Muscle of leg (tissue), 3 donors: ENCODE measurements at regions not wholly inside any gene's neighbourhood (a gene's known extent, or its start where the extent isn't known, plus 50 kb on each side); places are given as distances from the start of the nearest gene placed in this dataset.

ENCODE experiments used
- DNase-seq: peaks from one replicate; pipeline ENCODE4 v3.0.0; 2013
- H3K27ac ChIP-seq: one replicate; pipeline ENCODE4 v1.5.1; 2013; ENCODE audit warnings: mild to moderate bottlenecking, low read length, control low read depth
- H3K27me3 ChIP-seq: one replicate; pipeline ENCODE4 v1.6.1; 2013; ENCODE audit warnings: low read length; ENCODE audit not compliant: control insufficient read depth, insufficient read depth
- H3K36me3 ChIP-seq: one replicate; pipeline ENCODE4 v1.6.1; 2013; ENCODE audit warnings: low read length; ENCODE audit not compliant: control insufficient read depth, insufficient read depth
- H3K4me1 ChIP-seq: one replicate; pipeline ENCODE4 v1.6.1; 2013; ENCODE audit warnings: low read length; ENCODE audit not compliant: control insufficient read depth, insufficient read depth
- H3K4me3 ChIP-seq: one replicate; pipeline ENCODE4 v1.5.1; 2013; ENCODE audit warnings: low read length, control low read depth
- H3K9me3 ChIP-seq: replicated peaks from 2 replicates; pipeline ENCODE4 v1.6.1; 2013; ENCODE audit warnings: low read depth, low read length; ENCODE audit not compliant: control insufficient read depth
- WGBS: methylation state at CpG from one replicate; pipeline ENCODE4 v1.1.5; 2013; ENCODE audit warnings: missing lambda C conversion rate; ENCODE audit not compliant: insufficient coverage; 5-methylcytosine and 5-hydroxymethylcytosine counted together

GRCh38 chr9:135183069-135183468 lies 95.6 kb downstream of the OLFM1 start:
- no peak for DNase-seq
- Histone ChIP-seq H3K27me3 (peaks cover 50% of the 10 kb centered on the region), H3K27ac (no peak overlapping the region), H3K4me3 (no peak overlapping the region), H3K4me1 (peaks cover 58% of the 10 kb centered on the region), H3K36me3 (no peaks in the 10 kb centered on the region), H3K9me3 (no peaks in the 10 kb centered on the region)
- WGBS = 65% methylated on average over 7 of the region's 7 CpGs

DNA sequence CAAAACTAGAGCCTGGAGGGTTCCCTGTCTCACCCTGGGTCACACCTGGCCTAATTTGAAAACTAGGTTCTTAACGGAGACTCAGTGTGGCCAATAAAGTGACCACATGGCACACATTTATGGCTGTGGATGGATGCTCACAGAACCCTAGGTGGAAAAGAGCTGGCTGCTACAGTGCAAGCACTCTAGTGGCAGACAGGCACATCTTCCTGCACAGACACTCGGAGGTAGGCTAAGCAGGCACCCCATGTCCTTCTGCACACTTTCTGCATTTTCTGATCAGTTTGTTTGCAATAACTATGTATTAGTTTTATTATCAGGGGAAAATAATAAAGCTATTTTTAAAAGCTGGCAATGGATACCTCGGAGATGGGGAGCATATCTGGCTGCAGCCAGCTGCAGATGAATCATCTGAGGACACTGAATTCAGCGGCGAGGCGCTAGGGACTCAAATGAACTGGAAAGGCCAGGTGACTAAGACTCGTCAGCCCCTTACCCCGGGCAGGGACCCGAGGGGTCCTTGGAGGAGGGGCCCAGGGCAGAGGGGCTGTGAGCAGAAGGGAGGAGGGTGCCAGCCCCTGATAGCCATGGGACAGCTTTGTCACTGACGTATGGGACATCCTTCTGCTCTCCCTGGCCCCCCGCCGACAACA lies 96.2 kb downstream of the OLFM1 start:
- Histone ChIP-seq H3K27ac (no peak overlapping the region), H3K36me3 (no peaks in the 10 kb centered on the region), H3K4me3 (no peak overlapping the region), H3K27me3 (peaks cover 54% of the 10 kb centered on the region), H3K4me1 (peaks cover 53% of the 10 kb centered on the region), H3K9me3 (no peaks in the 10 kb centered on the region)
- DNase-seq = peak; percentile 25
- 18% methylated on average over 7 of the region's 12 CpGs for WGBS

DNA sequence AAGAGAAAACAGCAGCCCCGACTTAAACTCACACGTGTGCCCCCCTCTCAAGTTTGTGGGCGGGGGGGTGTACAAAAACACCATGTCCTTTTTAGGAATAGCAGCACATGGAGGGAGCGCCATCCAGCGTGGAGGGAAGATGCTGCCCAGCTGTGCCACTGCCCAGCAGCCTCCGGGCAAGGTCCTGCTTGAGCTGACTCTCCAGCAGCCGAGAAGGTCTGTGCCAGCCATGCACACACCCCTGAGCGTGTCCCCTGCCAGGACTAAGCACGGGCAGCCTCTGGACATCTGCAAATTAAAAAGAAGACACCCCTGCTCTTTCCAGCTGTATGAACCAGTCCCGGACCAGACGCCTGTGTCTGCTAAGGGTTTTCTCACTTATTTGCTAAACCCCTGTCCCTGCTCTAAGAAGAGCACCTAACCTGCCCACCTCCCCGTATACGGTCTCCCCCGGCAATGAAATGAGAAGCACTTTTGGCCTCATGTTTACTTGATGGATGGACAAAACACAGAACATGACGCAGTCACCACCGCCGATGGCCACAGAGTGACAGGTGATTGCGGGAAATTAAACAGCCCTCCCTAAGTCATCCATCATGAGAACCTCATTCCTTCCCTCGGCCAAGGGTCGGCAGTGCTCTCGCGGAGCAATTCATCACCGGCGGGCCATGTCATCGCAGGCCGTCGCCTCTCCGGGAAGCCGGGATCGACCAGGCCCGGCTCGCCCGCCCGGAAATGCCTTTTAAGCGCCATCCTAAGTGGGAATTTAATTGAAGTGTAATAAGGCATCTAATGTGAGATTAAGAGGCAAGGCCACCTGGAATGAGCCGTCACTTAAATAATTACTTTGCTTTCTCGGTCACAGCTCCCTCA lies 96.9 kb downstream of the OLFM1 start:
- Histone ChIP-seq H3K27me3 (peaks cover 53% of the 10 kb centered on the region), H3K36me3 (no peaks in the 10 kb centered on the region), H3K27ac (no peak overlapping the region), H3K9me3 (no peaks in the 10 kb centered on the region), H3K4me3 (no peak overlapping the region), H3K4me1 (peaks cover 47% of the 10 kb centered on the region)
- WGBS = 30% methylated on average over 21 of the region's 37 CpGs
- DNase-seq = no peak

DNA sequence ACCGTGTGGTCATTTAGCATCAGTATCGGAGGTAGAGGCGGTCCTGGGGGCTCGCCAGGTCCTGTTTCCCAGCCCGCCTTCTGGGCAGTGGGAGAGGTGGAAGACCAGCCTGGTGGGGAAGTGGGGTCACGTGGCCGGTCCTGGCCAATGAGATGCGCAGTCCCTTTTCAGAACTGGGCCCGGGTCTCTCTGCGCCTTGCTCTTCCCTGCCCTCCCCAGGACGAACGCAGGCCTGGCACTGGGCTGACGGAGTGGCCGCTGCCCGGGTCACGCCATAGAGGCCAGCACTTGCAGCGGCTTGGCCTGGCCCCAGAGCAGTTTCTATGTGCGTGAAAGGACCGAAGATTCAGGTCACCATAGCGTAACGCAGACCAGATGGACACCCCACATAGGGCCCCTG lies 97.6 kb downstream of the OLFM1 start:
- Histone ChIP-seq H3K4me1 (peaks cover 40% of the 10 kb centered on the region), H3K9me3 (no peaks in the 10 kb centered on the region), H3K27me3 (peaks cover 51% of the 10 kb centered on the region), H3K36me3 (no peaks in the 10 kb centered on the region), H3K4me3 (no peak overlapping the region), H3K27ac (no peak overlapping the region)
- WGBS = 65% methylated on average over 18 of the region's 21 CpGs
- no peak for DNase-seq

- H3K9me3 ChIP-seq = no peaks in the 10 kb centered on the region
- no peak overlapping the region for H3K27ac ChIP-seq
- WGBS = 31% methylated on average over 20 of the region's 25 CpGs
- no peak overlapping the region for H3K4me3 ChIP-seq
- peaks cover 59% of the 10 kb centered on the region for H3K27me3 ChIP-seq
- DNase-seq = peak; percentile 51
- peaks cover 26% of the 10 kb centered on the region for H3K4me1 ChIP-seq
- H3K36me3 ChIP-seq = no peaks in the 10 kb centered on the region
Observed at GRCh38 chr9:135186248-135187164, 99.0 kb downstream of the OLFM1 start.

- peaks cover 61% of the 10 kb centered on the region for H3K27me3 ChIP-seq
- H3K36me3 ChIP-seq = no peaks in the 10 kb centered on the region
- WGBS = 71% methylated on average over 8 of the region's 14 CpGs
- H3K9me3 ChIP-seq = no peaks in the 10 kb centered on the region
- peaks cover 26% of the 10 kb centered on the region for H3K4me1 ChIP-seq
- H3K4me3 ChIP-seq = no peak overlapping the region
- DNase-seq = no peak
- H3K27ac ChIP-seq = no peak overlapping the region
Observed at GRCh38 chr9:135187365-135187764, 99.9 kb downstream of the OLFM1 start.

- Histone ChIP-seq H3K27me3 (peaks cover 70% of the 10 kb centered on the region), H3K4me3 (no peak overlapping the region), H3K27ac (no peak overlapping the region), H3K36me3 (no peaks in the 10 kb centered on the region), H3K9me3 (no peaks in the 10 kb centered on the region), H3K4me1 (peaks cover 22% of the 10 kb centered on the region)
- WGBS = 91% methylated on average over 9 of the region's 9 CpGs
- no peak for DNase-seq
Observed at GRCh38 chr9:135188681-135189151, 101.2 kb downstream of the OLFM1 start.

DNA sequence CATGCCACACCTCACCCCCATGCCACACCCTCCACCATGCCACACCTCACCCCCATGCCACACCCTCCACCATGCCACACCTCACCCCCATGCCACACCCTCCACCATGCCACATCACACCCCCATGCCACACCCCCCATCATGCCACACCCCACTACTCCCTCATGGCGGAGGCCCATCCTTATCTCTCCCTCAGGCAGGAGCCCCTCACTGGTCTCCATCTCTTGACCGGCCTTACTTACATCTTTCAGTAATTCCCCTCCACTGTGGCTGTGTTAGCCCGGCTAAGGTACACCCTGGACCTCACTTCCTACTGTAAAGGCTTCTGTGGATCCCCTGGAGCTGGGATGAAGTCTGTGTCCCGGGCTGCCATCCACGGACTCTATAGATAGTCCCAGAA lies 102.0 kb downstream of the OLFM1 start:
- WGBS = 85% methylated on average over 5 of the region's 5 CpGs
- Histone ChIP-seq H3K4me3 (no peak overlapping the region), H3K4me1 (peaks cover 18% of the 10 kb centered on the region), H3K9me3 (no peaks in the 10 kb centered on the region), H3K27me3 (peaks cover 63% of the 10 kb centered on the region), H3K27ac (no peak overlapping the region), H3K36me3 (no peaks in the 10 kb centered on the region)
- DNase-seq = no peak

DNA sequence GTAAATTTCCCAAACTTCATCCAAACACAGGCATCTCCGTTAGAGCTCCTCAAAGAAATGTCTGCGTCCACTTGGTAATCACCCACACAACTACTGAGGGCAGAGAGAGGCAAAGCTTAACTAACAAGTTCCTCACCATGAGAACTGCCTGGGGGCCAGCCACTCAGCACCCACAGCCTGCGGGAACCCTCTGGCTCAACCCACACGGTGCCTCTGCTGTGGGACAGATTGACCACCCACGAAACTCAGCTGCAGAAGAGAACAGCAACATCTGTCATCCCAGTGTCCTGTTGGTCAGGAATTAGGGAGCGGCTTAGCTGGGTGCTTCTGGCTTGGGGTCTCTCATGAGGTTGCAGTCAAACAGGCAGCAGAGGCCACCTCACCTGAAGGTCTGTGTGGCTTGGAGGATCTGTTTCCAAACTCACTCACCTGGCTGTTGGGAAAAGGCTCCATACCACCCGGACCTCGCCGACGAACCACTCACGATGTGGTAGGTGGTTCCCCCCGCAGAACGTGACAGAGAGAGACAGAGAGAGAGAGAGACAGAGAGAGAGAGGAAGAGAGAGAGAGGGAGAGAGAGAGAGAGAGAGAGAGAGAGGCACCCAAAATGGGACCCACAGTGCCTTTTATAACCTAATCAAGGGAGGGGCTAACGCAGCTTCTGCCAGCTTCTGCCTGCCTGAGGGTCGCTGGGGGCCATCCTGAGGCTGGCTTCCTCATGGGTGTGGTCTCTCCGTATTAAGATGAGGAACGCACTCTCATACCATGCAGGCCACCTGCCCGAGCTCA lies 103.5 kb downstream of the OLFM1 start:
- peaks cover 9% of the 10 kb centered on the region for H3K4me1 ChIP-seq
- H3K36me3 ChIP-seq = no peaks in the 10 kb centered on the region
- peaks cover 62% of the 10 kb centered on the region for H3K27me3 ChIP-seq
- H3K27ac ChIP-seq = no peak overlapping the region
- H3K9me3 ChIP-seq = no peaks in the 10 kb centered on the region
- 61% methylated on average over 10 of the region's 18 CpGs for WGBS
- DNase-seq = no peak
- H3K4me3 ChIP-seq = no peak overlapping the region
